Esophagus (tissue), 2 donors: ENCODE measurements at regions not wholly inside any gene's neighbourhood (a gene's known extent, or its start where the extent isn't known, plus 50 kb on each side); places are given as distances from the start of the nearest gene placed in this dataset.
"Not testable (repeated sequence)": the region's sequence is repeated elsewhere in the genome, so short reads cannot be mapped to it uniquely, and the experiment has no call there.

Experiments used
- H3K27ac ChIP-seq, 2 donors: one replicate each; pipeline ENCODE4 v1.5.1; 2013; ENCODE audit warnings: low read depth in 2 of 2, mild to moderate bottlenecking in 2 of 2, inconsistent platforms in 1 of 2, low read length in 1 of 2, moderate library complexity in 1 of 2
- H3K27me3 ChIP-seq, 2 donors: one replicate each; pipeline ENCODE4 v1.6.1; 2013; ENCODE audit warnings: low read length in 2 of 2, control low read depth in 1 of 2, mild to moderate bottlenecking in 1 of 2; ENCODE audit not compliant: insufficient read depth in 2 of 2, control insufficient read depth in 1 of 2
- H3K36me3 ChIP-seq, 2 donors: one replicate each; pipeline ENCODE4 v1.6.1; 2013; ENCODE audit warnings: low read length in 1 of 2; ENCODE audit not compliant: control insufficient read depth in 2 of 2, insufficient read depth in 2 of 2
- H3K4me1 ChIP-seq, 2 donors: one replicate each; pipeline ENCODE4 v1.6.1; 2013; ENCODE audit warnings: low read length in 1 of 2; ENCODE audit not compliant: control insufficient read depth in 2 of 2, insufficient read depth in 2 of 2
- H3K4me3 ChIP-seq, 2 donors: one replicate each; pipeline ENCODE4 v1.5.1; 2013; ENCODE audit warnings: low read length in 2 of 2, mild to moderate bottlenecking in 2 of 2, low read depth in 1 of 2, moderate library complexity in 1 of 2
- H3K9me3 ChIP-seq, 2 donors: one replicate each; pipeline ENCODE4 v1.6.1; 2013; ENCODE audit warnings: mild to moderate bottlenecking in 2 of 2, low read depth in 1 of 2, low read length in 1 of 2, moderate library complexity in 1 of 2; ENCODE audit not compliant: control insufficient read depth in 2 of 2, insufficient read depth in 1 of 2
- WGBS, 2 donors: extraction: QIAGEN DNeasy Blood & Tissue Kit; methylation state at CpG; one replicate each; pipeline ENCODE4 v1.1.7; 2013; 5-methylcytosine and 5-hydroxymethylcytosine counted together
- donor health status: healthy with polysubstance abuse.
- donor health status: Bipolar disorder and iron deficiency.

- Histone ChIP-seq H3K4me3 (no peak overlapping the region), H3K27me3 (no peaks in the 10 kb centered on the region), H3K36me3 (no peaks in the 10 kb centered on the region), H3K4me1 (no peaks in the 10 kb centered on the region), H3K27ac (no peak overlapping the region), H3K9me3 (peaks cover 2 to 4% of the 10 kb centered on the region in 2 donors)
Observed at GRCh38 chr9:80691229-80691628, 998.1 kb downstream of the TLE1 start.

GRCh38 chr9:80690349-80690939, 998.9 kb downstream of the TLE1 start:
- H3K27ac ChIP-seq = no peak overlapping the region
- no peaks in the 10 kb centered on the region for H3K27me3 ChIP-seq
- no peaks in the 10 kb centered on the region for H3K36me3 ChIP-seq
- no peak overlapping the region for H3K4me3 ChIP-seq
- peaks cover 2 to 4% of the 10 kb centered on the region in 2 donors for H3K9me3 ChIP-seq
- no peaks in the 10 kb centered on the region for H3K4me1 ChIP-seq
- WGBS, 2 donors = 41 to 51% methylated on average over 6 of the region's 6 CpGs

- Histone ChIP-seq H3K4me3 (no peak overlapping the region), H3K4me1 (no peaks in the 10 kb centered on the region)
Observed at GRCh38 chr9:80679916-80680315, 1009.4 kb downstream of the TLE1 start.

GRCh38 chr9:80678906-80679305, 1010.4 kb downstream of the TLE1 start:
- Histone ChIP-seq H3K4me1 (no peaks in the 10 kb centered on the region), H3K27ac (no peak overlapping the region), H3K4me3 (no peak overlapping the region), H3K36me3 (no peaks in the 10 kb centered on the region), H3K27me3 (no peaks in the 10 kb centered on the region), H3K9me3 (no peaks in the 10 kb centered on the region)
- WGBS, 2 donors = 62 to 63% methylated on average over 2 of the region's 2 CpGs

More at GRCh38 chr9:80679916-80680315, 1009.4 kb downstream of the TLE1 start:
- no peak overlapping the region for H3K27ac ChIP-seq
- H3K27me3 ChIP-seq = no peaks in the 10 kb centered on the region
- no peaks in the 10 kb centered on the region for H3K36me3 ChIP-seq
- no peaks in the 10 kb centered on the region for H3K9me3 ChIP-seq

GRCh38 chr9:80673496-80673895, 1015.9 kb downstream of the TLE1 start:
- Histone ChIP-seq H3K27me3 (no peaks in the 10 kb centered on the region), H3K4me3 (no peak overlapping the region), H3K36me3 (no peaks in the 10 kb centered on the region), H3K27ac (no peak overlapping the region), H3K4me1 (no peaks in the 10 kb centered on the region), H3K9me3 (no peaks in the 10 kb centered on the region)
- 71 to 74% methylated on average over 1 of the region's 1 CpG for WGBS, 2 donors

GRCh38 chr9:80665479-80665878, 1023.9 kb downstream of the TLE1 start:
- Histone ChIP-seq H3K4me3 (no peak overlapping the region), H3K27me3 (no peaks in the 10 kb centered on the region)

GRCh38 chr9:80664327-80665210, 1024.8 kb downstream of the TLE1 start:
- Histone ChIP-seq H3K27me3 (no peaks in the 10 kb centered on the region), H3K36me3 (no peaks in the 10 kb centered on the region), H3K9me3 (no peaks in the 10 kb centered on the region), H3K27ac (no peak overlapping the region), H3K4me3 (no peak overlapping the region), H3K4me1 (no peaks in the 10 kb centered on the region)
- WGBS, 2 donors = 45 to 52% methylated on average over 4 of the region's 4 CpGs

More at GRCh38 chr9:80665479-80665878, 1023.9 kb downstream of the TLE1 start:
- H3K27ac ChIP-seq = no peak overlapping the region
- no peaks in the 10 kb centered on the region for H3K36me3 ChIP-seq
- H3K4me1 ChIP-seq = no peaks in the 10 kb centered on the region
- no peaks in the 10 kb centered on the region for H3K9me3 ChIP-seq

- H3K27ac ChIP-seq, H3K4me1 ChIP-seq, H3K4me3 ChIP-seq, H3K27me3 ChIP-seq, H3K9me3 ChIP-seq, H3K36me3 ChIP-seq: not testable (repeated sequence)
- 94 to 96% methylated on average over 26 of the region's 26 CpGs for WGBS, 2 donors
Observed at GRCh38 chr9:80659751-80660150, 1029.6 kb downstream of the TLE1 start.

- no peak overlapping the region for H3K27ac ChIP-seq
- WGBS, 2 donors = 45 to 55% methylated on average over 5 of the region's 5 CpGs
- H3K4me3 ChIP-seq = no peak overlapping the region
- H3K9me3 ChIP-seq = no peaks in the 10 kb centered on the region
- H3K4me1 ChIP-seq = no peaks in the 10 kb centered on the region
- no peaks in the 10 kb centered on the region for H3K36me3 ChIP-seq
- H3K27me3 ChIP-seq = no peaks in the 10 kb centered on the region
Observed at GRCh38 chr9:80651044-80651443, 1038.3 kb downstream of the TLE1 start.

- Histone ChIP-seq H3K27ac (no peak overlapping the region), H3K27me3 (no peaks in the 10 kb centered on the region), H3K36me3 (no peaks in the 10 kb centered on the region), H3K4me3 (no peak overlapping the region), H3K9me3 (no peaks in the 10 kb centered on the region), H3K4me1 (no peaks in the 10 kb centered on the region)
- WGBS, 2 donors = 66 to 74% methylated on average over 2 of the region's 2 CpGs
Observed at GRCh38 chr9:80649496-80649895, 1039.9 kb downstream of the TLE1 start.
